Cerebellar cortex (tissue), 1 donor: ENCODE measurements at regions not wholly inside any gene's neighbourhood (a gene's known extent, or its start where the extent isn't known, plus 50 kb on each side); places are given as distances from the start of the nearest gene placed in this dataset.
"Not testable (repeated sequence)": the region's sequence is repeated elsewhere in the genome, so short reads cannot be mapped to it uniquely, and the experiment has no call there.

Experiments used
- DNase-seq: peaks from one replicate; pipeline ENCODE4 v3.0.0-alpha.2; 2015; ENCODE audit warnings: low spot score

GRCh38 chr5:130836729-130837649 is 328.1 kb downstream of the HINT1 start:
- no peak for DNase-seq

GRCh38 chr5:130817598-130818384 is 347.3 kb downstream of the HINT1 start:
- not testable (repeated sequence) for DNase-seq

DNA sequence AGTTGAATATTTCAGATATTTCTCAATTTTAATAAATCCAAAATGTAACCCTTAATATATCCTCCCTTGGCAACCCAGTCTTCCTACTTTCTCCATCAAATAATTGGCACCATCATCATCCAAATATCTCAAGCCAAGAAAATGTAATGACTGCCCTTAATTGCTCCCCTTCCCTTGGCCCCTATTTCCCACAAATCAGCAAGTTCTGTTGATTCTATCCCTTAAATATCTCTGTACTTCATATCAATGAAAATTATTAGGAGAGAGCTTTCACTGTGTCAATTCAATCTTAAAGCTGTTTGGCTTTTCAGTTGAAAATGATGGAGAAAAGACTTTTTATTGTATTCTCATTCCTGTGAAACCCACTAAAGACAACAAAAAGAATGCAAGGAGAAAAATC is 349.8 kb downstream of the HINT1 start:
- no peak for DNase-seq

GRCh38 chr5:130808691-130809090 is 356.4 kb downstream of the HINT1 start:
- DNase-seq, result no peak

DNA sequence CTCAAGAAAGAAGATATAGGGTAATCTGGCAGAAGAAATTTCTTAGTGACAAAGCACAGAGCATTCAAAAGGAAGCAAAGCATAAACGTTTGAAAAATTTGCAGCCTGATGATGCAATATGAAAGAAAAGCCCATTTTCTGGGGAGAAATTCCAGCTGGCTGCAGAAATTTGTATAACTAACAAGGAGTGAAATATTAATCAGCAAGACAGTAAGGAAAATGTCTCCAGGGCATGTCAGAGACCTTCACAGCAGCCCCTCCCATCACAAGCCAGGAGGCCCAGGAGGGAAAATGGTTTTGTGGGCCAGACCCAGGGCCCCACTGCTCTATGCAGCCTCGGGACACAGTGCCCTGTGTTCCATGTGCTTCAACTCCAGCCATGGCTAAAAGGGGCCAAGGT is 359.4 kb downstream of the HINT1 start:
- DNase-seq, result no peak

DNA sequence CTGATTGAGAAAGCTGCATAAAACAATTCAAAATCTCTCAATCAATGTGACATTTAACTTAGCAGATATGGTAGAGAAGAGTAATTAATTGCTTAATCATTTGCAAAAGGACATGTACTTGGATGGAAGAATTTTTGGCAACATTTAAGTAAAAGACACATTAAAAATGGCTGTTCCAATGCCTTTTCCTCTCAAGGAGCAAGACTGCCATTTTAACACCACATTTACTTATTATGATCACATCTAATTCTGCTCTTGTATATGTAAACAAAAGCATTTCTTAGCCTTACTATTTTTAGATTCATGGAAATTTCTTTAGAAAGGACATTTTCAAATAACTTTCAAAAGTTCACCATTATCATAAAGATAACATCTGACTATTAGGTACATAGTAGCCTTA is 360.0 kb downstream of the HINT1 start:
- no peak for DNase-seq

DNA sequence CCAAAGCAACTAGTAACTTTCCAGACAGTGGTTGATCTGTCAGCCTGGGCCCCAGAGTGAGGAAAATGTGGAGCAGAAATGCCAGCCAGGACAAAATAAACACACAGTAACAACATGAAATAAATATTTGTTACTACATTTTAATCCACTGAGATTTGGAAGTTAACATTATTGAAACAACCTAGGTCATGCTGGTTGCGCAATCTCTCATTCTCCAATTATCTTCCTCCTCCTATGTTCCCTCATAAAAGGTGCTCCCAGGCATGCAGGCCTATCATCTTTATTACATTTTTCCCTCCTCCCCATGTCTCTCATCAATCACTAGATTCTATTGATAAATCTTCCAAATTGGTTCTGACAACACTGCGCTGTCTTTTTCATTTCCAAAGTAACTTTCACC is 363.1 kb downstream of the HINT1 start:
- DNase-seq, result no peak

DNA sequence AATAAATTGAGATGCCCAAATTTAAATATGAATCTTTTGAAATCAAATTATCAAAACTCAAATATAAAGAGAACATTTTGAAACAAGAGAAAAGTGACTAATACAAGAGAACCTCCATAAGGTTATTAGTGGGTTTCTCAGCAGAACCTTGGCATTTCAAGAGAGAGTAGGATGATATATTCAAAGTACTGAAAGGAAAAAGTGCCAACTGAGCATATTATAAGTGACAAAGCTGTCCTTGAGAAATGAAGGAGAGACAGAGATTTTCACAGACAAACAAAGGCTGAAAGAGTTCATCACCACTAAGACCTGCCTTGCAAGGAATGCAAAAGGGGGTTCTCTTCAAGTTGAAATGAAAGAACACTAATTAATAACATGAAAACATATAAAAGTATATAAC is 366.0 kb downstream of the HINT1 start:
- no peak for DNase-seq

DNA sequence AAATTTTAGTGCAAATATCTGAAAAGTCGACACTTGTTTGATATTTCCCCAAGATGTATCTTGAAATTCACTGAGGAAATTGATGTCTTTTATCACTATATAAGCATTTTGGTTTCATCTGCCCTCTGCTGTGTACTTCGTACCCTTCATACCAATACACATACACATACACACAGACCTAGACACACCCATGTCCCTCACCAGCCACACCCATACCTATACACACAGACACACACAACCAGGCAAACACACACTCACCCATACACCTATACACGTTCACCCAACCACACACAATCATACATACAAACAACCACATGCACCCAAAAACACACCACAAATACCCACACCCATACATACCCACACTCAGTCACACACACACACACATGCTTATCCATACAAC is 367.8 kb downstream of the HINT1 start:
- no peak for DNase-seq

- DNase-seq, result no peak
Measured at GRCh38 chr5:130796902-130797301, 368.2 kb downstream of the HINT1 start.

- DNase-seq, result no peak
Measured at GRCh38 chr5:130796032-130796431, 369.0 kb downstream of the HINT1 start.

DNA sequence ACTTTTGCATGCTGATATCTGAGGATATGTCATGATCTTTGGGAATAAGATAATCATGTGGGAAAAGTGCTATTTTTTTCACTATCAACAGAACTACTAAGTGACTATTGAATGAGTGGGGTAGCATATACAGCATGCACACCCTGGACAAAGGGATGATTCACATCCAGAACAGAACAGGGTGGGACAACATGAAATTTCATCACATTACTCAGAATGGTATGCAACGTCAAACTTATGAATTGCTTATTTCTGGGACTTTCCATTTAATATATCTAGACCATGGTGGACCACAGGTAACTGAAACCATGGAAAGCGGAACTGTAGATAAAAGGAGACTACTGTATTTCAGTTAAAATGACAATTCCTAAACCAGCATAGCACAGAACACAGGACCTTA is 370.0 kb downstream of the HINT1 start:
- no peak for DNase-seq

GRCh38 chr5:130777794-130778193 is 387.3 kb downstream of the HINT1 start:
- DNase-seq, result no peak

GRCh38 chr5:130773813-130774212 is 391.2 kb downstream of the HINT1 start:
- DNase-seq, result no peak

- no peak for DNase-seq
Measured at GRCh38 chr5:130762031-130762430, 403.0 kb downstream of the HINT1 start.

- DNase-seq, result no peak
Measured at GRCh38 chr5:130759061-130759460, 406.0 kb downstream of the HINT1 start.

DNA sequence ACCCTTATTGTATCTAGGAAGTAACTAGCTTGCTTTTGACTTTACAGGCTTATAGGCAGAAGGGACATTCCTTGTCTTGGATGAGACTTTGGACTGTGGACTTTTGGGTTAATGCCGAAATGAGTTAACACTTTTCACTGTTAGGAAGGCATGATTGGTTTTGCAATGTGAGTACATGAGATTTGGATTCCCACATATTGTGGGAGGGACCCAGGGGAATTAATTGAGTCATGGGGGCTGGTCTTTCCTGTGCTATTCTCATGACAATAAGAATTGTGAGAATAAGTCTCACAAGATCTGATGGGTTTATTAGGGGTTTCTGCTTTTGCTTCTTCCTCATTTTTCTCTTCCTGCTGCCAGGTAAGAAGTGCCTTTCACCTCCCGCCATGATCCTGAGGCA is 417.5 kb downstream of the HINT1 start:
- DNase-seq, result no peak

DNA sequence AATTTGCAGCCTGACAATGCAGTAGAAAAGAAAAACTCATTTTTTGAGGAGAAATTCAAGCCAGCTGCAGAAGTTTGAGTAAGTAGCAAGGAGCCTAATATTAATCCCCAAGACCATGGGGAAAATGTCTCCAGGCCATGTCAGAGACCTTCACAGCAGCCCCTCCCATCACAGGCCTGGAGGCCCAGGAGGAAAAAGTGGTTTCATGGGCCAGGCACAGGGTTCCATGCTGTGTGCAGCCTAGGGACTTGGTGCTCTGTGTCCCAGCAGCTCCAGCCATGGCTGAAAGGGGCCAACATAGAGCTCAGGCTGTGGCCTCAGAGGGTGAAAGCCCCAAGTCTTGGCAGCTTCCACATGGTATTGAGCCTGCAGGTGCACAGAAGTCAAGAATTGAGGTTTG is 418.4 kb downstream of the HINT1 start:
- DNase-seq, result not testable (repeated sequence)

- DNase-seq, result no peak
Measured at GRCh38 chr5:130743092-130743491, 422.0 kb downstream of the HINT1 start.

DNA sequence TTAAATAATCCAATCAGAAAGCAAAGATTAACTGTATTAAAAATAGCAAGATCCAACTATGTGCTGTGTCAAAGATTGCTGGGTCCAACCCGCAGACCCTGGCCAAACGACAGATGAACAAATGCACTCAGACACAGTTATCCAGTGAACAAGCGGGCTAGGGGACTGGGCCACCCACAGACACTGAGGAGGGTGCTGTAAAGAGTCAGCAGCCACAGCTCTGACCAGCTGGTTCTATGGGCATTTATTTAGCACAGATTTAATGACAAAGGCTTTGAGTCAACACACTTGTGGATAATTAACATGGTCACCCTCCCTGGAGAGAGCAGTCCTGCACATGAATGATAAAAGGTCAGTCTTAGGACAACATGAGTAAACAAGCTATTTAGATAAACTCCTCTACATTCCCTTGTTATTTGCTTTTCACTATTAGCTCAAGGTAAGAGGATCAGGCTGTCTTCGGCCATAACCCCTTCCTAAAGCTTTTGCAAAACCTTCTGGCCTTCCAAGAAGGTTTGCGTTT is 424.9 kb downstream of the HINT1 start:
- DNase-seq, result no peak

GRCh38 chr5:130731839-130732238 is 433.2 kb downstream of the HINT1 start:
- no peak for DNase-seq

GRCh38 chr5:130729541-130729940 is 435.5 kb downstream of the HINT1 start:
- no peak for DNase-seq

DNA sequence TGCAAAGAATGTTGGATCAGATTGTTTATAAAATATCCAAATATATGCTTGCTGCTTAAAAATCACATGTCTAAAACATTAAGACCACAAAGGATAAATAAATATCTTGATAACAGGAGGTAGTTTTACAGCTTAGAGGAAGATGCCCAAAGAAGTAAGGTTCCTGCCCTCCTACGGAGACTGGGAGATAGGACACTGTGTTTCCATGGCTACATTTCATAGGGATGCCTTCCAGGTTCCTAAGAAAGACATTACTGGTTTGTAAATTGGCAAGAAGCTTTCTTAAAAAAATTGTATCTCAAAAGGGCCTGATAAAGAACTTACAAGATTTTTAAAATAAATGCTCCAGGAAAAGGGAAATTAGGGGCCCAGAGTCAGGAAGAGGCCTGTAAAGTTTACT is 437.2 kb downstream of the HINT1 start:
- DNase-seq, result no peak
